ENCODE measurements at regions not wholly inside any gene's neighbourhood (a gene's known extent, or its start where the extent isn't known, plus 50 kb on each side); places are given as distances from the start of the nearest gene placed in this dataset.

DNA sequence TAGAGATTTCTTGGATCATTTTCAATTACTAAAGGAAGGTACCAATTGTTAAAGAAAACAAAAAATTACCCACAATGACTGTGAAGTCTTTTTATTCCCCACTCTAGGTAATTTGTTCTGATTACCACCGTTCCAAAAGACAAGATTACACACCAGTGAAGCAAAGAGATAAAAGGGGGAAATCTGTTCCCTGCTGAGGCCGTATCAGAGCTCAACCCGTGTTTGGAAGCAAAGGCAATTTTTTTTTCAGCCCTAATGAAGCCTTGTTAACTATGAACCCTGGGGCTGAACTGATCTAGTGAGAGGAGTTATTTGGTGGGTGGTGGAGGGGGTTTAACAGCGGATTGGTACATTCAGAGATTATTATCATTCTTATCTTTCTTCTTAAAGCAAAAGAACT, 128.5 kb downstream of the ALDH8A1 start:
- H3K9me3 ChIP-seq (ENCODE audit: control insufficient read depth, insufficient read depth, low read depth, low read length), result no peaks in the 10 kb centered on the region
- no peak overlapping the region for H3K27ac ChIP-seq (ENCODE audit: insufficient read depth, low read length)
- no peak for DNase-seq (ENCODE audit: low read depth in 2 of 2)
- no peak overlapping the region for H2AFZ ChIP-seq (ENCODE audit: low read length)
- H4K20me1 ChIP-seq (ENCODE audit: control insufficient read depth, extremely low read depth, insufficient read depth, low read length), result no peaks in the 10 kb centered on the region
- H3K4me1 ChIP-seq (ENCODE audit: control insufficient read depth, extremely low read depth, insufficient read depth, low read length), result no peaks in the 10 kb centered on the region
- no peaks in the 10 kb centered on the region for H3K79me2 ChIP-seq (ENCODE audit: control insufficient read depth, insufficient read depth, low read length)
- H3K36me3 ChIP-seq (ENCODE audit: control insufficient read depth, insufficient read depth, low read length), result no peaks in the 10 kb centered on the region
- H3K4me3 ChIP-seq (replicated peaks in 1 of 4; ENCODE audit: control extremely low read depth in 1 of 4, insufficient read depth in 1 of 4, low read depth in 3 of 4, low read length in 4 of 4), result no peak overlapping the region
- H3K9ac ChIP-seq (ENCODE audit: insufficient read depth, low read length), result no peak overlapping the region
- no peak overlapping the region for H3K4me2 ChIP-seq (ENCODE audit: extremely low read depth, insufficient read depth, low read length)
- TF ChIP-seq EZH2 (IDR thresholded peaks at IDR 0.05; ENCODE audit: low read length, missing control alignments) (no peak), CTCF (conservative IDR thresholded peaks at IDR 0.05 in 1 of 2, IDR thresholded peaks at IDR 0.05 in 1 of 2; ENCODE audit: low read depth in 1 of 2, low read length in 2 of 2) (no peak)
- no peaks in the 10 kb centered on the region for H3K27me3 ChIP-seq (ENCODE audit: control insufficient read depth, insufficient read depth, low read length)

DNA sequence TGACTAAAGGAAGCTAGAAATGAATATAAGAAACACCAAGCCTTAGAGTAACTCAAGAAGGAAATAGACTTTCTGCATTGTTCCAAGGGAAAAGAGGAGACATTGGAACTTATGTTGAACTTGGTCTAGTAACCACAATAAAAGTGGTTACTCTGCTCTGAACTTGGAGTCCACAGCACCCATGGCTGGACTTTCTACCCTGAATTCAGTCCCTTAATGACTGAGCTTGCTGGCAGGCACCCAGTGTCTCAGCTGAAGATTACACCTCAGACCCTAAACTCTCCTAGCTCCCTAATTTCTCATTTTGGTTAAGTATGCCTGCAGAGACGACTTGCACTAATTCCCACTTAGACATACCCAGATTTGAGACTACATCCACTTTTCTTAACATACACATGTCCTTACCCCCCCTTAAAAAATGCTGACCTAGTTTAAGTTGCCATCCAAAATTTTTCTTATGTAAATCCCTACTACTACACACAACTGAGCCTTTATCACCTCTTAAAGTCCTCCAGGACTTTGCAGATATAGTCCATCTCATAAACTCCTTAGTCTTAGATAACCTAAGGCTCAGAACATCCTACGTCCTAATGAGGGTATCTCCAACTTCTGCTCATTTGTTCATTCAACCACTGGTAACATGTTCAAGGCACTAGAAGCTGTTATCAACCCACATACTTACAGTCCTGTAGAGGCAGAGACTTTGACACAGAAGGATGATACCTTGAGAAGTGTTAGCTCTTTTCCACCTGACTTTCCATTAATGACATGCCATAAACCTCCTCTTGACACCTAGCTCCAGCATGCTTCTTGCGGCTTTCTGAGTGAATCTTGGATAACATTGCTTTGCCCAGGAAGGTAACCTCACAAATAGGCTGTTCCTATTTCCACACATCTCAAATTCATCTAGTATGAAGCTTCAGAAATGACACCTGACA, 129.8 kb downstream of the ALDH8A1 start:
- DNase-seq (ENCODE audit: low read depth in 2 of 2), result no peak
- H3K4me2 ChIP-seq (ENCODE audit: extremely low read depth, insufficient read depth, low read length), result no peak overlapping the region

GRCh38 chr6:134819236-134819635, 130.7 kb downstream of the ALDH8A1 start:
- no peak for DNase-seq (ENCODE audit: low read depth in 2 of 2)
- no peak overlapping the region for H3K27ac ChIP-seq (ENCODE audit: insufficient read depth, low read length)
- no peak overlapping the region for H2AFZ ChIP-seq (ENCODE audit: low read length)

More for the DNA sequence above, 129.8 kb downstream of the ALDH8A1 start:
- no peak overlapping the region for H3K27ac ChIP-seq (ENCODE audit: insufficient read depth, low read length)
- no peaks in the 10 kb centered on the region for H3K79me2 ChIP-seq (ENCODE audit: control insufficient read depth, insufficient read depth, low read length)
- H2AFZ ChIP-seq (ENCODE audit: low read length), result no peak overlapping the region
- H3K36me3 ChIP-seq (ENCODE audit: control insufficient read depth, insufficient read depth, low read length), result no peaks in the 10 kb centered on the region
- no peak overlapping the region for H3K4me3 ChIP-seq (replicated peaks in 1 of 4; ENCODE audit: control extremely low read depth in 1 of 4, insufficient read depth in 1 of 4, low read depth in 3 of 4, low read length in 4 of 4)
- no peaks in the 10 kb centered on the region for H3K9me3 ChIP-seq (ENCODE audit: control insufficient read depth, insufficient read depth, low read depth, low read length)
- H4K20me1 ChIP-seq (ENCODE audit: control insufficient read depth, extremely low read depth, insufficient read depth, low read length), result no peaks in the 10 kb centered on the region
- no peaks in the 10 kb centered on the region for H3K4me1 ChIP-seq (ENCODE audit: control insufficient read depth, extremely low read depth, insufficient read depth, low read length)
- no peaks in the 10 kb centered on the region for H3K27me3 ChIP-seq (ENCODE audit: control insufficient read depth, insufficient read depth, low read length)
- TF ChIP-seq EZH2 (IDR thresholded peaks at IDR 0.05; ENCODE audit: low read length, missing control alignments) (no peak), CTCF (conservative IDR thresholded peaks at IDR 0.05 in 1 of 2, IDR thresholded peaks at IDR 0.05 in 1 of 2; ENCODE audit: low read depth in 1 of 2, low read length in 2 of 2) (no peak)
- H3K9ac ChIP-seq (ENCODE audit: insufficient read depth, low read length), result no peak overlapping the region

More at GRCh38 chr6:134819236-134819635, 130.7 kb downstream of the ALDH8A1 start:
- no peaks in the 10 kb centered on the region for H4K20me1 ChIP-seq (ENCODE audit: control insufficient read depth, extremely low read depth, insufficient read depth, low read length)
- no peaks in the 10 kb centered on the region for H3K9me3 ChIP-seq (ENCODE audit: control insufficient read depth, insufficient read depth, low read depth, low read length)
- H3K36me3 ChIP-seq (ENCODE audit: control insufficient read depth, insufficient read depth, low read length), result no peaks in the 10 kb centered on the region
- no peak overlapping the region for H3K4me3 ChIP-seq (replicated peaks in 1 of 4; ENCODE audit: control extremely low read depth in 1 of 4, insufficient read depth in 1 of 4, low read depth in 3 of 4, low read length in 4 of 4)
- H3K79me2 ChIP-seq (ENCODE audit: control insufficient read depth, insufficient read depth, low read length), result no peaks in the 10 kb centered on the region
- TF ChIP-seq EZH2 (IDR thresholded peaks at IDR 0.05; ENCODE audit: low read length, missing control alignments), result no peak
- TF ChIP-seq CTCF (conservative IDR thresholded peaks at IDR 0.05 in 1 of 2, IDR thresholded peaks at IDR 0.05 in 1 of 2; ENCODE audit: low read depth in 1 of 2, low read length in 2 of 2), result no peak
- H3K9ac ChIP-seq (ENCODE audit: insufficient read depth, low read length), result no peak overlapping the region
- no peak overlapping the region for H3K4me2 ChIP-seq (ENCODE audit: extremely low read depth, insufficient read depth, low read length)
- no peaks in the 10 kb centered on the region for H3K27me3 ChIP-seq (ENCODE audit: control insufficient read depth, insufficient read depth, low read length)
- H3K4me1 ChIP-seq (ENCODE audit: control insufficient read depth, extremely low read depth, insufficient read depth, low read length), result peaks cover 2% of the 10 kb centered on the region
